ENCODE measurements at regions not wholly inside any gene's neighbourhood (a gene's known extent, or its start where the extent isn't known, plus 50 kb on each side); places are given as distances from the start of the nearest gene placed in this dataset.
A peak's percentile ranks its signal among the peaks of the same experiment; 100 is the strongest.

DNA sequence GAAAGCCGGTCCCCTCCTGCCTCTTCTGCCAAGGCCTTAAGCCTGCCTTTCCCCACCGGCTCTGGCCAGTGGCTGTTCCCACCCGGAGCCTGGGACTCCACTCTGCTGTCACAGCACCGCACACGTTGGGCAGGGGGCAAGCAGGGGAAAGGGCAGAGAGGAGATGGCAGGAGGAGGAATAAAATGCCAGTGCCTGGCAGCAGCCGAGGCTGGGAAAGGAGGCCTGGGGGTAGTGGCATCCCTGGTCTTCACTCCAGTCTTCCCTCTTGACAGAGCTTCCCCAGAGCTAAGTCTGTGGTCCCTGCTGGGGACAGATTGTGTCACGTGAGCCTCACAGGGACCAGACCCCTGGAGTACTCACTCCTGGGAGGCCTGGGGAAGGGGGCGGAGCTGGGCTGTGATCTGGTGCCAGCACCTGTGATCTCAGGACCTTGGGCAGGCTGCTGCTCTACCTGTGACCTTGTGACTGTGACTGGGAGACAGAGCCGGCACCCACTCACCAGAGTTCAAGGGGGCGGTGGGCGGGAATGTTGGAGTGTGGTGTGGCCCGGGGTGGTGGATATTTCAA is 97.2 kb upstream of the GSE1 start (continued):
- TF ChIP-seq ZNF468 (CRISPR knock-in tag; IDR thresholded peaks at IDR 0.05) (no peak), RELA (CRISPR knock-in tag; IDR thresholded peaks at IDR 0.05) (no peak), SIX4 (CRISPR knock-in tag; IDR thresholded peaks at IDR 0.05) (no peak), ZNF335 (CRISPR knock-in tag; IDR thresholded peaks at IDR 0.05) (no peak), KLF13 (CRISPR knock-in tag; IDR thresholded peaks at IDR 0.05) (no peak), SMC3 (IDR thresholded peaks at IDR 0.05; ENCODE audit: low read length) (no peak), ZNF337 (CRISPR knock-in tag; IDR thresholded peaks at IDR 0.05; ENCODE audit: borderline replicate concordance, low read depth) (no peak), ZNF260 (CRISPR knock-in tag; IDR thresholded peaks at IDR 0.05; ENCODE audit: borderline replicate concordance, low read depth) (no peak), SAFB2 (CRISPR knock-in tag; IDR thresholded peaks at IDR 0.05; ENCODE audit: borderline replicate concordance, low read depth) (peak; percentile 43; the same call in 1 of the 2 replicates), ZFY (CRISPR knock-in tag; IDR thresholded peaks at IDR 0.05) (peak; percentile 66), ZNF891 (CRISPR knock-in tag; IDR thresholded peaks at IDR 0.05) (peak; percentile 91), NKX3-1 (CRISPR knock-in tag; IDR thresholded peaks at IDR 0.05) (peak; percentile 64; the same call in 1 of the 2 replicates), ZMAT3 (CRISPR knock-in tag; conservative IDR thresholded peaks at IDR 0.05) (peak; percentile 78; the same call in 1 of the 2 replicates), TEAD3 (CRISPR knock-in tag; optimal IDR thresholded peaks at IDR 0.05; ENCODE audit: borderline replicate concordance) (peak; percentile 69), ZFAT (CRISPR knock-in tag; conservative IDR thresholded peaks at IDR 0.05) (no peak)
- TF ChIP-seq, protein P1, sequence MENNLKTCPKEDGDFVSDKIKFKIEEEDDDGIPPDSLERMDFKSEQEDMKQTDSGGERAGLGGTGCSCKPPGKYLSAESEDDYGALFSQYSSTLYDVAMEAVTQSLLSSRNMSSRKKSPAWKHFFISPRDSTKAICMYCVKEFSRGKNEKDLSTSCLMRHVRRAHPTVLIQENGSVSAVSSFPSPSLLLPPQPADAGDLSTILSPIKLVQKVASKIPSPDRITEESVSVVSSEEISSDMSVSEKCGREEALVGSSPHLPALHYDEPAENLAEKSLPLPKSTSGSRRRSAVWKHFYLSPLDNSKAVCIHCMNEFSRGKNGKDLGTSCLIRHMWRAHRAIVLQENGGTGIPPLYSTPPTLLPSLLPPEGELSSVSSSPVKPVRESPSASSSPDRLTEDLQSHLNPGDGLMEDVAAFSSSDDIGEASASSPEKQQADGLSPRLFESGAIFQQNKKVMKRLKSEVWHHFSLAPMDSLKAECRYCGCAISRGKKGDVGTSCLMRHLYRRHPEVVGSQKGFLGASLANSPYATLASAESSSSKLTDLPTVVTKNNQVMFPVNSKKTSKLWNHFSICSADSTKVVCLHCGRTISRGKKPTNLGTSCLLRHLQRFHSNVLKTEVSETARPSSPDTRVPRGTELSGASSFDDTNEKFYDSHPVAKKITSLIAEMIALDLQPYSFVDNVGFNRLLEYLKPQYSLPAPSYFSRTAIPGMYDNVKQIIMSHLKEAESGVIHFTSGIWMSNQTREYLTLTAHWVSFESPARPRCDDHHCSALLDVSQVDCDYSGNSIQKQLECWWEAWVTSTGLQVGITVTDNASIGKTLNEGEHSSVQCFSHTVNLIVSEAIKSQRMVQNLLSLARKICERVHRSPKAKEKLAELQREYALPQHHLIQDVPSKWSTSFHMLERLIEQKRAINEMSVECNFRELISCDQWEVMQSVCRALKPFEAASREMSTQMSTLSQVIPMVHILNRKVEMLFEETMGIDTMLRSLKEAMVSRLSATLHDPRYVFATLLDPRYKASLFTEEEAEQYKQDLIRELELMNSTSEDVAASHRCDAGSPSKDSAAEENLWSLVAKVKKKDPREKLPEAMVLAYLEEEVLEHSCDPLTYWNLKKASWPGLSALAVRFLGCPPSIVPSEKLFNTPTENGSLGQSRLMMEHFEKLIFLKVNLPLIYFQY (CRISPR knock-in tag; IDR thresholded peaks at IDR 0.05; ENCODE audit: borderline replicate concordance), result peak; percentile 65; the same call in 1 of the 2 replicates
- TF ChIP-seq, protein P2, sequence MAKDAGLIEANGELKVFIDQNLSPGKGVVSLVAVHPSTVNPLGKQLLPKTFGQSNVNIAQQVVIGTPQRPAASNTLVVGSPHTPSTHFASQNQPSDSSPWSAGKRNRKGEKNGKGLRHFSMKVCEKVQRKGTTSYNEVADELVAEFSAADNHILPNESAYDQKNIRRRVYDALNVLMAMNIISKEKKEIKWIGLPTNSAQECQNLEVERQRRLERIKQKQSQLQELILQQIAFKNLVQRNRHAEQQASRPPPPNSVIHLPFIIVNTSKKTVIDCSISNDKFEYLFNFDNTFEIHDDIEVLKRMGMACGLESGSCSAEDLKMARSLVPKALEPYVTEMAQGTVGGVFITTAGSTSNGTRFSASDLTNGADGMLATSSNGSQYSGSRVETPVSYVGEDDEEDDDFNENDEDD (CRISPR knock-in tag; IDR thresholded peaks at IDR 0.05; ENCODE audit: borderline replicate concordance), result no peak
- TF ChIP-seq, protein P3, sequence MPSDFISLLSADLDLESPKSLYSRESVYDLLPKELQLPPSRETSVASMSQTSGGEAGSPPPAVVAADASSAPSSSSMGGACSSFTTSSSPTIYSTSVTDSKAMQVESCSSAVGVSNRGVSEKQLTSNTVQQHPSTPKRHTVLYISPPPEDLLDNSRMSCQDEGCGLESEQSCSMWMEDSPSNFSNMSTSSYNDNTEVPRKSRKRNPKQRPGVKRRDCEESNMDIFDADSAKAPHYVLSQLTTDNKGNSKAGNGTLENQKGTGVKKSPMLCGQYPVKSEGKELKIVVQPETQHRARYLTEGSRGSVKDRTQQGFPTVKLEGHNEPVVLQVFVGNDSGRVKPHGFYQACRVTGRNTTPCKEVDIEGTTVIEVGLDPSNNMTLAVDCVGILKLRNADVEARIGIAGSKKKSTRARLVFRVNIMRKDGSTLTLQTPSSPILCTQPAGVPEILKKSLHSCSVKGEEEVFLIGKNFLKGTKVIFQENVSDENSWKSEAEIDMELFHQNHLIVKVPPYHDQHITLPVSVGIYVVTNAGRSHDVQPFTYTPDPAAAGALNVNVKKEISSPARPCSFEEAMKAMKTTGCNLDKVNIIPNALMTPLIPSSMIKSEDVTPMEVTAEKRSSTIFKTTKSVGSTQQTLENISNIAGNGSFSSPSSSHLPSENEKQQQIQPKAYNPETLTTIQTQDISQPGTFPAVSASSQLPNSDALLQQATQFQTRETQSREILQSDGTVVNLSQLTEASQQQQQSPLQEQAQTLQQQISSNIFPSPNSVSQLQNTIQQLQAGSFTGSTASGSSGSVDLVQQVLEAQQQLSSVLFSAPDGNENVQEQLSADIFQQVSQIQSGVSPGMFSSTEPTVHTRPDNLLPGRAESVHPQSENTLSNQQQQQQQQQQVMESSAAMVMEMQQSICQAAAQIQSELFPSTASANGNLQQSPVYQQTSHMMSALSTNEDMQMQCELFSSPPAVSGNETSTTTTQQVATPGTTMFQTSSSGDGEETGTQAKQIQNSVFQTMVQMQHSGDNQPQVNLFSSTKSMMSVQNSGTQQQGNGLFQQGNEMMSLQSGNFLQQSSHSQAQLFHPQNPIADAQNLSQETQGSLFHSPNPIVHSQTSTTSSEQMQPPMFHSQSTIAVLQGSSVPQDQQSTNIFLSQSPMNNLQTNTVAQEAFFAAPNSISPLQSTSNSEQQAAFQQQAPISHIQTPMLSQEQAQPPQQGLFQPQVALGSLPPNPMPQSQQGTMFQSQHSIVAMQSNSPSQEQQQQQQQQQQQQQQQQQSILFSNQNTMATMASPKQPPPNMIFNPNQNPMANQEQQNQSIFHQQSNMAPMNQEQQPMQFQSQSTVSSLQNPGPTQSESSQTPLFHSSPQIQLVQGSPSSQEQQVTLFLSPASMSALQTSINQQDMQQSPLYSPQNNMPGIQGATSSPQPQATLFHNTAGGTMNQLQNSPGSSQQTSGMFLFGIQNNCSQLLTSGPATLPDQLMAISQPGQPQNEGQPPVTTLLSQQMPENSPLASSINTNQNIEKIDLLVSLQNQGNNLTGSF (CRISPR knock-in tag; IDR thresholded peaks at IDR 0.05), result no peak
- TF ChIP-seq, protein P4, sequence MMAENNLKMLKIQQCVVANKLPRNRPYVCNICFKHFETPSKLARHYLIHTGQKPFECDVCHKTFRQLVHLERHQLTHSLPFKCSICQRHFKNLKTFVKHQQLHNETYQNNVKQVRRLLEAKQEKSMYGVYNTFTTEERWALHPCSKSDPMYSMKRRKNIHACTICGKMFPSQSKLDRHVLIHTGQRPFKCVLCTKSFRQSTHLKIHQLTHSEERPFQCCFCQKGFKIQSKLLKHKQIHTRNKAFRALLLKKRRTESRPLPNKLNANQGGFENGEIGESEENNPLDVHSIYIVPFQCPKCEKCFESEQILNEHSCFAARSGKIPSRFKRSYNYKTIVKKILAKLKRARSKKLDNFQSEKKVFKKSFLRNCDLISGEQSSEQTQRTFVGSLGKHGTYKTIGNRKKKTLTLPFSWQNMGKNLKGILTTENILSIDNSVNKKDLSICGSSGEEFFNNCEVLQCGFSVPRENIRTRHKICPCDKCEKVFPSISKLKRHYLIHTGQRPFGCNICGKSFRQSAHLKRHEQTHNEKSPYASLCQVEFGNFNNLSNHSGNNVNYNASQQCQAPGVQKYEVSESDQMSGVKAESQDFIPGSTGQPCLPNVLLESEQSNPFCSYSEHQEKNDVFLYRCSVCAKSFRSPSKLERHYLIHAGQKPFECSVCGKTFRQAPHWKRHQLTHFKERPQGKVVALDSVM (CRISPR knock-in tag; IDR thresholded peaks at IDR 0.05), result peak; percentile 83
